ENCODE measurements at regions not wholly inside any gene's neighbourhood (a gene's known extent, or its start where the extent isn't known, plus 50 kb on each side); places are given as distances from the start of the nearest gene placed in this dataset.

GRCh38 chr12:58254463-58255100, 313.2 kb downstream of the ATP23 start:
- Histone ChIP-seq H3K4me3 (no peak overlapping the region), H3K36me3 (no peaks in the 10 kb centered on the region), H3K4me1 (ENCODE audit: control insufficient read depth in 1 of 2, low read depth in 2 of 2) (no peaks in the 10 kb centered on the region), H3K27me3 (replicated peaks; ENCODE audit: insufficient read depth) (no peaks in the 10 kb centered on the region), H3K27ac (no peak overlapping the region), H3K9me3 (no peaks in the 10 kb centered on the region)
- no peak for TF ChIP-seq CTCF (IDR thresholded peaks at IDR 0.05)
- no peak for ATAC-seq (ENCODE audit: insufficient number of reproducible peaks, low FRiP score, low read depth)
- DNase-seq (ENCODE audit: low spot score): no peak

GRCh38 chr12:58262796-58263195, 321.4 kb downstream of the ATP23 start:
- ATAC-seq (ENCODE audit: insufficient number of reproducible peaks, low FRiP score, low read depth) (no peak), DNase-seq (ENCODE audit: low spot score) (no peak)
- H3K27me3 ChIP-seq (replicated peaks; ENCODE audit: insufficient read depth): no peaks in the 10 kb centered on the region
- no peaks in the 10 kb centered on the region for H3K4me1 ChIP-seq (ENCODE audit: control insufficient read depth in 1 of 2, low read depth in 2 of 2)
- TF ChIP-seq CTCF (IDR thresholded peaks at IDR 0.05): no peak
- no peak overlapping the region for H3K4me3 ChIP-seq
- no peak overlapping the region for H3K27ac ChIP-seq
- no peaks in the 10 kb centered on the region for H3K36me3 ChIP-seq
- no peaks in the 10 kb centered on the region for H3K9me3 ChIP-seq

- H3K36me3 ChIP-seq: no peaks in the 10 kb centered on the region
- no peaks in the 10 kb centered on the region for H3K9me3 ChIP-seq
- DNase-seq (ENCODE audit: low spot score): no peak
- no peak overlapping the region for H3K27ac ChIP-seq
- no peaks in the 10 kb centered on the region for H3K4me1 ChIP-seq (ENCODE audit: control insufficient read depth in 1 of 2, low read depth in 2 of 2)
- no peak overlapping the region for H3K4me3 ChIP-seq
- no peak for ATAC-seq (ENCODE audit: insufficient number of reproducible peaks, low FRiP score, low read depth)
- no peaks in the 10 kb centered on the region for H3K27me3 ChIP-seq (replicated peaks; ENCODE audit: insufficient read depth)
- TF ChIP-seq CTCF (IDR thresholded peaks at IDR 0.05): no peak
Observed at GRCh38 chr12:58263816-58264215, 322.4 kb downstream of the ATP23 start.

GRCh38 chr12:58268069-58268468, 326.7 kb downstream of the ATP23 start:
- H3K9me3 ChIP-seq: no peaks in the 10 kb centered on the region
- H3K36me3 ChIP-seq: no peaks in the 10 kb centered on the region
- TF ChIP-seq CTCF (IDR thresholded peaks at IDR 0.05): no peak
- no peaks in the 10 kb centered on the region for H3K27me3 ChIP-seq (replicated peaks; ENCODE audit: insufficient read depth)
- no peaks in the 10 kb centered on the region for H3K4me1 ChIP-seq (ENCODE audit: control insufficient read depth in 1 of 2, low read depth in 2 of 2)
- ATAC-seq (ENCODE audit: insufficient number of reproducible peaks, low FRiP score, low read depth) (no peak), DNase-seq (ENCODE audit: low spot score) (no peak)
- no peak overlapping the region for H3K27ac ChIP-seq
- no peak overlapping the region for H3K4me3 ChIP-seq

- H3K36me3 ChIP-seq: no peaks in the 10 kb centered on the region
- ATAC-seq (ENCODE audit: insufficient number of reproducible peaks, low FRiP score, low read depth) (no peak), DNase-seq (ENCODE audit: low spot score) (no peak)
- no peak overlapping the region for H3K27ac ChIP-seq
- H3K9me3 ChIP-seq: no peaks in the 10 kb centered on the region
- no peak for TF ChIP-seq CTCF (IDR thresholded peaks at IDR 0.05)
- no peaks in the 10 kb centered on the region for H3K27me3 ChIP-seq (replicated peaks; ENCODE audit: insufficient read depth)
- H3K4me1 ChIP-seq (ENCODE audit: control insufficient read depth in 1 of 2, low read depth in 2 of 2): no peaks in the 10 kb centered on the region
- H3K4me3 ChIP-seq: no peak overlapping the region
Observed at GRCh38 chr12:58269476-58269875, 328.1 kb downstream of the ATP23 start.

All from thoracic aorta (tissue), 2 donors.